ENCODE measurements at regions not wholly inside any gene's neighbourhood (a gene's known extent, or its start where the extent isn't known, plus 50 kb on each side); places are given as distances from the start of the nearest gene placed in this dataset.
"Not testable (repeated sequence)": the region's sequence is repeated elsewhere in the genome, so short reads cannot be mapped to it uniquely, and the experiment has no call there.

GRCh38 chr3:194036842-194037241, 99.1 kb upstream of the HES1 start:
- DNase-seq (ENCODE audit: low read depth, low spot score): no peak

GRCh38 chr3:194038346-194038745, 97.6 kb upstream of the HES1 start:
- not testable (repeated sequence) for DNase-seq (ENCODE audit: low read depth, low spot score)

DNA sequence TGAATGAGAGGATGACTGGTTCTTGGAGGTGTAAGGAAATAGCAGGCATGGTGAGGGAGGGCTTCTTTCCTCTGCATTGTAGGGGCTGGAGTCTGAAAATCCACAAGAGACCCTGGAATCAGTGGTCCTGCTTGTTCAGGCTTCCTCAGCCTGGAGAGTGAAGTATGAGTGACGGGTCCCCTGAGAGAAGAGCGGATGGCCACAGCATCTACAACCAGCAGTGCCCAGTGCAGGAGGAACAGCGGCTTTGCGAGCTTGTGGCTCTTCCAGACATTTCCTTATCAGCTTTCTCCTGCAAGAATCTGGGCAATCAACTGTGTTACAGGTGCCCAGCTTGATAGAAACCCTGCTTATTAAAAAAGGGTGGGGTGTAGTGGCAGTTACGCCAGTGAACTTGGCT, 97.0 kb upstream of the HES1 start:
- no peak for DNase-seq (ENCODE audit: low read depth, low spot score)

DNA sequence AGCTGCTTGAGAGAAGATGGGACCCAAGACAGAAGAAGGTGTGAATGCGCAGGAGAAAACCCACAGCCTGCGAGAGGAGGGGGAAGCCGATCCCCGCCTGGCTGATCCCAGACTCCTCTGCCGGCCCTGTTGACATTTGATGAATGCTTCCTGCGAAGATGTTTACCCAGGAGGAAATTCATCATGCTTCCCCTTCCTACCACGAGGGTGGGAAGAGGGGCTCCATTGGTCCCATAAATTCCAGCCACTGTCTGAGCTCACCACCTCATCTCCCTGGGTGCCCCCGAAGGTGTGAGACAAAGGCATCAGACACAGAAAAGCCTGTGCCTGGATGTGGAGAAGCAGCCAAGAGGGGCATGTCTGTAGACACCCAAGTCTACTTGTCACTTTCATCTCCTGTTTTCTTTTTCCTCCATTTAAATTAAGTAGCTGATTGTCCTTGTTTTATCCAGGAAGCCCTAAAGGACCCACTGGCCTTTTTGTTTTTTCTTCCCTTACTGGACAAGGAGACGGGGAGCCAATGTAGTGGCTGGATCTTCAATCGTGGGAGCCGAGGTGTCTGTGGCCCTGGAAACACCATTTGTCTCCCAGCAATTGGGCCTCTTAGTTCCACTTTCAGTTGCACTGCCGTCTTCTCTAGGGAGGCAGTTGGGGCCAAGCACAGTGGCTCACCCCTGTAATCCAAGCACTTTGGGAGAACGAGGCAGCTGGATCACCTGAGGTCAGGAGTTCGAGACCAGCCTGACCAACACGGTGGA, 95.3 kb upstream of the HES1 start:
- peak; percentile 41 for DNase-seq (ENCODE audit: low read depth, low spot score)

DNA sequence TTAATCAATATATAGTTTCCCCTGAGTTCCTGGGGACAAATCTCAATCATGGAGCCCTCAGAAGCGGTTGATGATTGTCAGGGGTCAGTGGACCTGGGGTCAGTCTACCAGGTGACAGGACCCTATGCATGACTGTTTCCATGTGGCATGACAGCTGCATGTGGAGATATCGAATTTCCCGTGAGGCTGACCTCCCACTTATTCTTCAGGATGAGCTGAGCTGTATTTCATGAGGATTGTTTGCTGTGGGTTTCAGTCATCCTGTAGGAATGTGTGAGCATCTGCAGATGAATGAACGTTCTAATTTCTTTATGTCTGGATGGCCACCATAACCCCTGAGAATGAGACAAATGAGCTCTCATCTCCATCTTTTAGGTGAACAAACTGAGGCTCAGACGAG, 93.0 kb upstream of the HES1 start:
- no peak for DNase-seq (ENCODE audit: low read depth, low spot score)

DNA sequence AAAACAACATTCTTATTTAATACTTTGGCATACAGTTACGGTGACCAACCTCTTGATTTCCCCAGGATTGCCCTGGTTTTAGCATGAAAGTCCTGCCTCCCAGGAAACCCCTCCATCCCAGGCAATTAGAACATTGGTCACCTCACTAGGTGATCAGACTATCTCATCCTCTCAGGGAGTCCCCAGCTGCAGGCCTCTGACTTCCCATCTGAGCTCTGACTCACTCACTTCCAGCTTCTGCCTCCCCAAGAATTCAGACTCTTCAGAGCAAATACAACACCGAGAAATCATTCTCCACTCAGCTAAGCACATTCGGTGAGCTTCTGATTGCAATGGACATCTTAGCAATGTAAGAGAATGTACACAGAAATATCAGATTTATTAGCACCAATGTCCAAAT, 92.4 kb upstream of the HES1 start:
- DNase-seq (ENCODE audit: low read depth, low spot score): peak; percentile 24

GRCh38 chr3:194045289-194045688, 90.7 kb upstream of the HES1 start:
- DNase-seq (ENCODE audit: low read depth, low spot score): no peak

GRCh38 chr3:194045919-194046318, 90.0 kb upstream of the HES1 start:
- DNase-seq (ENCODE audit: low read depth, low spot score): no peak

DNA sequence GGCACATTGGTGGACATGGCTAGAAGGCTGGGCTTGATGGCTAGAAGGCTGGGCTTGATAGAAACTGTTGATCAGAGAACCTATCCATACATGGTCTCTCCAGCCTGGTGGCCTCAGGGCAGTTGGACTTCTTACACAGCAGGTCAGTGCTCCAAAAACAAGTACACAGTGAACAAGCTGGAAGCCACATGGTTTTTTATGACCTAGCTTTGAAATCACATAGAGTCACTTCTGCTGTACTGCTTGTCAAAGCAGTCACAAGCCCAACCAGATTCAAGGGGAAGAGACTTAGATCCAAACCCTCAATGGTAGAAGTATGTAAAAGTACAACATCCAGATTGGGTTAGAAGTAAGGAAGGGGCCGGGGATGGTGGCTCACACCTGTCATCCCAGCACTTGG, 89.4 kb upstream of the HES1 start:
- DNase-seq (ENCODE audit: low read depth, low spot score): no peak

GRCh38 chr3:194046995-194047645, 88.8 kb upstream of the HES1 start:
- no peak for DNase-seq (ENCODE audit: low read depth, low spot score)

DNA sequence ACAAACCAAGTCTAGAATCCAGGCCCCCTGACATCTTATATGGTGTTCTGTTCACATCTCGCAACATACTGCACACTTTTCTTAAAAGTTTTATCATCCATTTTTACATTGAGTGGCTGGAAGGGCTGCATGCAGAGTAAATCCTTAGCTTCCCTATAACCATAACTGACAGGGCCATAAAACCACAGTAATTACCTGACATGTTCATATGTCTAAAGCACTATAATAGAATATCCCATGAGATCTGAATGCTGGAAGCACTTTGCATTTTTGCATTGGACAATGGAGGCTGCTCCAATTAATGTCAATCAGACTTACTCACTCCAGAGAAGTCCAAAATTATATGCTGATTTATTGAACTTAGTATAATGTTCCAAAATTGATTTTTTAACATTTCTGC, 86.6 kb upstream of the HES1 start:
- DNase-seq (ENCODE audit: low read depth, low spot score): no peak

GRCh38 chr3:194050782-194051320, 85.1 kb upstream of the HES1 start:
- no peak for DNase-seq (ENCODE audit: low read depth, low spot score)

GRCh38 chr3:194051366-194052149, 84.4 kb upstream of the HES1 start:
- DNase-seq (ENCODE audit: low read depth, low spot score): no peak

DNA sequence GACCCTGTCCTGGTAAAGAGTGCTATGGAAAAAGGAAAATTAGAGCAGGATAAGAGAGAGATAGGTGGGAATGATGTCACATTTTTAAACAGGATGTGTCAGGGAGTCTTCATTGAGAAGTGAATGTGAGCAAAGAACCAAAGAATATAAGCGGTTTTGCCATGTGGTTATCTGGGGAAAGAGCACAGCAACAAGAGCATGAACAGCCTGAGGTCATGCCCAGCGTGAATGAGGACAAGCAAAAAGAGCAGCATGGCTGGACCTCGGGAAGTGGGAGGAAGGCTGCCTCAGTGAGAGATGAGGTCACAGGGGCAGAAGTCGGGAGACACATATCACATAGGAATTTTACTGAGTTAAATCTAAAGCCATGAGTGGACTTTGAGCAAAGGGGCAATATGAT, 82.8 kb upstream of the HES1 start:
- DNase-seq (ENCODE audit: low read depth, low spot score): no peak

DNA sequence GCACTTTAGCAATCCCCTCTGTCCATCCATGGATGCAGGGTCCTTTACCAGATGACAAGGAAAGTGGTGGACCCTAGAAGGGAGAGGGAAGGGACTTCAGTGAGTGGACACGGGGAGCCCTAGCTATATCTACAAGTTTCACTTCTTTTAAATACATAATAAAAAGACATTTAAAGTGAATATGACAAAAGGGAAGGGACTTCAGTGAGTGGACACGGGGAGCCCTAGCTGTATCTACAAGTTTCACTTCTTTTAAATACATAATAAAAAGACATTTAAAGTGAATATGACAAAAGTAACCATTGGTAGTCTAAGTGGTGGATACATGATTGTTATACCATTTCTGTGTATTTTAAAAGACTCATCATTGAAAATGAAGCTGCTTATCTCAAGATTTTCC, 81.9 kb upstream of the HES1 start:
- no peak for DNase-seq (ENCODE audit: low read depth, low spot score)

- DNase-seq (ENCODE audit: low read depth, low spot score): no peak
Observed at GRCh38 chr3:194054540-194054939, 81.4 kb upstream of the HES1 start.

- DNase-seq (ENCODE audit: low read depth, low spot score): no peak
Observed at GRCh38 chr3:194054961-194055360, 81.0 kb upstream of the HES1 start.

- not testable (repeated sequence) for DNase-seq (ENCODE audit: low read depth, low spot score)
Observed at GRCh38 chr3:194056323-194056722, 79.6 kb upstream of the HES1 start.

DNA sequence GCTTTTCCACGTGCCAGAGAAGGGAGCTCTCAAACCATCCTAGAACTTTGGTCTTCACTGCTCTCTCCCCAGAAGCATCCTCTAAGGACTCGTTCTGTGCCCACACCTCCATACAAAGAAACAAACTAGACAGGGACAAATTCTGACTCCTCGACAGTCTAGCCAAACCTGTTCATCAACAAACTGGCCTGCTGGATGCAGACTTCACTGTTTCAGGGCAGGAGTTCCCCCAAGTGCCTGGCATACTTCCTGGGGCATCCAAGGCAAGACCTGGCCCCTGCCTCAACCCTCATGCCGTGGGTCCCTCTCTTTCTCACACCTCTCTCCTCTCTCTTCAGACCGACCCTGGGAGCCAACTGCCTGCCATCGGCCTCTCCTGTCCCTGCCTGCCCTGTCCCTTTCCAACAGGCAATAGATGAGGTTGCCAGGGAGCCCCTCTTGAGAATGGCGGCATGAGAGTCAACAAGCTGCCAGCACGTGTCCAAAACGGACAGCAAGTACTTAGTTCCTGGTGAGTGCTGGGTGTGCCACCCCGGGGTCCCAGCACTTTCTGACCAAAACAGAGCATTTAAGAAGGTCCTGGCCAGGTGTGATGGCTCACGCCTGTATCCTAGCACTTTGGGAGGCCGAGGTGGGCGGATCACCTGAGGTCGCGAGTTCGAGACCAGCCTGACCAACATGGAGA, 79.1 kb upstream of the HES1 start:
- DNase-seq (ENCODE audit: low read depth, low spot score): no peak

GRCh38 chr3:194057570-194058188, 78.3 kb upstream of the HES1 start:
- no peak for DNase-seq (ENCODE audit: low read depth, low spot score)

GRCh38 chr3:194058189-194058571, 77.8 kb upstream of the HES1 start:
- DNase-seq (ENCODE audit: low read depth, low spot score): no peak

Measured in pulmonary artery endothelial cell (primary cell).